Spleen (tissue), 7 donors: ENCODE measurements at regions not wholly inside any gene's neighbourhood (a gene's known extent, or its start where the extent isn't known, plus 50 kb on each side); places are given as distances from the start of the nearest gene placed in this dataset.

Source experiments
- CTCF ChIP-seq, 11 experiments: fragments of 200-600 bp in 7 of 11; fragments of 450-650 bp in 4 of 11; sonication (generic) in 4 of 11; IDR thresholded peaks in 8 of 11; conservative IDR thresholded peaks in 3 of 11; 1 replicate in 7 of 11; 2 replicates in 4 of 11; pipeline versions ENCODE4 v1.4.0 to v1.8.0; 2016 to 2021; ENCODE audit warnings: antibody characterized with exemption in 11 of 11, inconsistent platforms in 4 of 11, mild to moderate bottlenecking in 1 of 11
- POLR2A ChIP-seq, 3 donors: fragments of 450-650 bp; IDR thresholded peaks; one replicate each; pipeline ENCODE4 v1.5.1; 2017; ENCODE audit warnings: antibody characterized with exemption in 3 of 3, mild to moderate bottlenecking in 1 of 3
- donor health status: DM: no; HTN: no; CAD: no; lungs with moderate emphysema.
- donor health status: DM: no; HTN: no; CAD: no.
- donor health status: DM: no; HTN: no; CAD: no.

GRCh38 chr5:103404483-103404882 lies 145.9 kb downstream of the MACIR start:
- TF ChIP-seq POLR2A (IDR thresholded peaks at IDR 0.05) = no peak
- no peak for TF ChIP-seq CTCF (IDR thresholded peaks at IDR 0.05 in 8 of 11, conservative IDR thresholded peaks at IDR 0.05 in 3 of 11)
